ENCODE measurements at regions not wholly inside any gene's neighbourhood (a gene's known extent, or its start where the extent isn't known, plus 50 kb on each side); places are given as distances from the start of the nearest gene placed in this dataset.
A peak's percentile ranks its signal among the peaks of the same experiment; 100 is the strongest.

DNA sequence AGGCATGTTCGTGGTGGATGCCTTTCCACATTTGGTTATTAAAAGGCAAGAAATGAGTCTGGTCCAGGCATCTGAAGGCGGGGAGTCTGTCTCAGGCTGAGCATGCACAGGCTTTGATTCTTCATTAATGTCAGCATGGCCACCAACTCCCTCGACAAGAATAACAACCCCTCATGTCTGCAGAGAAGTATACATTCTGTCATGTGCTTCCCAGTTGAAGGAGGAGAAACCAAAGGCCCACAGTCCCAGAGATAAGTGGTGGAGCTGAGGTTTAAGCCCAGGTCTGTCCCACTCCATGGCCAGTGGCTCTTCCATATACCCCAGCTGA lies 61.6 kb upstream of the LAPTM5 start:
- no peak for DNase-seq (ENCODE audit: low read depth)

DNA sequence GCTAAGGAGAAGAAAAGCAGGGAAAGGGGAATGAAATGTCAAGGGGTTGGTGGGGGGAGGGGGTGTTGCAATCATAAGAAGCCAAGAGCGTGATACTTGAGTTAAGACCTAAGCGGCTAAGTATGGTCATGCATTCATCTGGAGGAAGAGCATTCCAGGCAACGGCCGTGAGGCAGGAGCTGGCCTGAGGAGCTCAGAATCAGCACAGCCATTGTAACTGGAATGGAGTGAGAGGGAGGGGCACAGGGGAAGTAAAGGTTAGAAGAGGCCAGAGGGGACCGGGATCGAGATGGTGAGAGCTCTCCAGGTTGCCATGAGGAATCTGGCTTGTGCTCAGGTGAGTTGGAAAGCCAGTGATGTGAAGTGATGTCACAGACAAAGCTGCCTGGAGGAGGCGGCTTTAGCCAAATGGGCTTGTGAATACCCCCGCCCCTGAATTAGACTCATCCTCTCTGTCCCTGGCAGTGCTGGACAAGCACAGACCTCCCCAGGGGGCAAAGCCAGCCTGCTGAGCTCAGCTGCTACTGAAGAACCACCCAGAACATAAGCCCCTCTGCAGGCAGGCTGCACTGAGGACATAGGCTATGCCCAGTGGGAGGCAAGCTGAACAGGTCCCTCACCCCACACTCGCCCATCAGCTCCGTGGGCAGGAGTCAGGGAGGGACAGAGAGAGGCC lies 61.1 kb upstream of the LAPTM5 start:
- no peak for DNase-seq (ENCODE audit: low read depth)

DNA sequence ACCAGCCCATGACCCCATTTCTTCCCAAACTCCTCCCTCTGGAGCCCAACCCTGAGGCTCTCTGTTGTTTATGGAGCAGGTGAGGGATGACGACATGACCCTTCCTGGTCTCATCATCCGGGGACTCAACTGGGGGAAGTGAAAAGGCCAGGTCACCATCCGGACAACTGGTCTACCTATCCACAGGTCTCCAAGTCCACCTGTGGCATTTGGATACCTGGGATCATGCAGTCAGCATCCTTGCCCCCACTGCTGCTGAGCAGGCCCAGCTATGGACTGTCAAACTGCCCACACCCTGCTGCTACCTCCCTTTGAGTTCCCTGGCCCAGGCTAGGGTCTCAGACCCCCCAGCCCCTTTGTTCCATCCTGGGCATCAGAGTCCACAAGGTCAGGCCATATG lies 60.0 kb upstream of the LAPTM5 start:
- no peak for DNase-seq (ENCODE audit: low read depth)

DNA sequence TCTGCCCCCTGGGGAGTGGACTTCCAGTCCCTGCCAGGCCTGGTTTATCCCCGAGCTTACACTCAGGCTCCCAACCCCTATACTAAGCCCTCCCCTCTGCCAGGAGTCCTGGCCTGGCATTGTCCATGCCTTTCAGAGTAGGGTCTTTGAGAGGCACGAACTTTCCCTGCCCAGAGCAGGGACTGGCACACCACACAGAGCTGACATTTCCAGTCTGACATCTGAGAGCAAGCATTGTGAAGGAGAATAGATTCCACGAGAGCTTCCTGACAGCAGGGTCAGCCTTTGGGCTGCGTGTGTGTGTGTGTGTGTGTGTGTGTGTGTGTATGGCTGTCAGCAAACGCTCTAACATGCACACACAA lies 59.5 kb upstream of the LAPTM5 start:
- DNase-seq (ENCODE audit: low read depth): no peak

DNA sequence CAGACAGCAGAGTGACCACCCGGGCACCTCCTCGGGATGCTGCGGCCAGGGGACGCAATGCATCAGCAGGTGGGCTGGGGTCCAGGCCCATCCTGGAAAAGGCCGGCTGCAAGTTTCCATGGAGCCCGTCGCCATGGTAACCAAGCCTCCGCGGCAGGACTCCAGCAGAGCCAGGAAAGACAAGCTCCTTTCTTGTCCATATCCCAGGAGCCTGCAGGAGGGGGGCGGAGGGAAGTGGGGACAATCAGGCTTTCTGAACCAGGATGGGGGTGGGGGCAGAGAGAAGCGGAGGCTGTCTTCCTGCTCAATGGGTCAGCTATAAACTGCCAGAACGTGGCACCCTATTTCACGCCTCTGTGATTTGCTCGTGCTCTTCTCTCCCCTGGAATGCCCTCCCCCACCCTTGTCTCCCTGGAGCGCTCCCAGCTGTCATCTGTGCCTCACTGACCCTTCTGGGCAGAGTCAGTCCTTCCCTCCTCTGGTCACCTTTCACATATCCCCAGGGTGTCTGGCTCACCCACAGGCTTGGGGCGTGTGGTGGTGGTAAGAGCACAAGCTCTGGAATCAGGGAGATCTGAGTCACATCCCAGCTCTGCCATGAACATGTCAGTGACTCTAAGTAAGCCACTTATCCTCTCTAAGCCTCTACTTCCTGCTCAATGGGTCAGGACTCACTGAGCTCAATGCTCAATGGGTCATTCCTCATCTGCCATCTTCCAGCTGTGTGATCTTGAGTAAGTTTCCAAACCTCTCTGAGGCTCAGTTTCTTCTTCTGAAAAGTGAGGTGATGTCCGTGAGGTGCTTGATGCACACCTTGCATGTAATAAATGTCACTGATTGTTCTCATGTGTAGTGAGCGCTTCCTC lies 58.9 kb upstream of the LAPTM5 start:
- peak; percentile 94 for DNase-seq (ENCODE audit: low read depth)

DNA sequence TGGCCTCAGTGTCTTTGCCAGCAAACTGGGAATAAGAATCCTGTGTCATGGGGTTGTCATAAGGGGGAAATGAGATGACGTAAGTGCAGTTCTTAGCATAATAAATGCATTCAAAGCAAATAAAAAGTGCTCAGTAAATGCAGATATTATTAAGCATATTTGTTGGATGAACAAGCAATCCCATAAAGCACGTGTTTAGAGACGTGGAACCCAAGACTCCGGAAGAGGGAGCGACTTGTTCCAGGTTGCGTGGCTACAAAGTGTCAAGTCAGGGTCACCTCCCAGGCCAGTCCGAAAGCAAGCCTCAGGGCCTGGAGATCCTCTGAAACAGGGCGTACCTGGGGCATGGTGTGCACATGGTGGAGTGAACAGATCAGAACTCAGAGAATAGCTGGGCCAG lies 58.0 kb upstream of the LAPTM5 start:
- DNase-seq (ENCODE audit: low read depth): no peak

DNA sequence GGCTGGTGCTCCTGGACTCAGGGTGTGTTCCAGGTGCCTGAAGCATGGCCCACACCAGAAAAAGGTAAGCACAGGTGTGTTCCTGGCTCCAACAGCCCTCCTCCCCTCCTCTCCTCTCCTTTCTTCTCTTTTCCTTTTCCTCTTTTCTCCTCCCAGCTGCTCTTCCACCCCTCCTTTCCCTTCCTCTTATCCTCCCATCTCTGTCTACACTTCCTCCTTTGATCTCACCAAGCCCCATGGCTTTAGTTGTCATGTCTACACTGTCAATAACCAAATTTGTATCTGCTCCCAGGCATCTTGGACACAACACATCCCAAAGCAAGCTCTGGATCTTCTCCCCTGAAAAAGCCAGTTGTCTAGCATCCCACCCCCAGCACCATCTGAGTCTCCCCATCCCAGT lies 56.7 kb upstream of the LAPTM5 start:
- no peak for DNase-seq (ENCODE audit: low read depth)

DNA sequence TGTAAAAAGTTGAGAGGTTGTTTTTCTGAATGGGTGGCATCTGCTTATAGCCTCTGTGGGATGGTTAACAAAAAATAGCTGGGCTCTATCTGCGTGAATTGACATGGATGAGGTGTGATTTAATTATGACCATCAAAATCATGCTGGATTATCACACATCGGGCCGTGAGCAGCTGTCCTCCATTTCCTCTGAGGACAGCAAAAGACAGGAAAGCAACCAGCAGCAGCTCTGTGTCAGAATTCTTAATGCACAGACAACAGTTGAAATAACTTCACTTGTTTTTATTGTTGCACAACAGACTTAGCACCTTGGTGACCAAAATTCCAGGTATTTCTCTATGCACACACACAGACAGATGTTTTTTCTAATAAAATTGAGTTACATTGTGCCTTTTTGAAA lies 54.5 kb upstream of the LAPTM5 start:
- no peak for DNase-seq (ENCODE audit: low read depth)

DNA sequence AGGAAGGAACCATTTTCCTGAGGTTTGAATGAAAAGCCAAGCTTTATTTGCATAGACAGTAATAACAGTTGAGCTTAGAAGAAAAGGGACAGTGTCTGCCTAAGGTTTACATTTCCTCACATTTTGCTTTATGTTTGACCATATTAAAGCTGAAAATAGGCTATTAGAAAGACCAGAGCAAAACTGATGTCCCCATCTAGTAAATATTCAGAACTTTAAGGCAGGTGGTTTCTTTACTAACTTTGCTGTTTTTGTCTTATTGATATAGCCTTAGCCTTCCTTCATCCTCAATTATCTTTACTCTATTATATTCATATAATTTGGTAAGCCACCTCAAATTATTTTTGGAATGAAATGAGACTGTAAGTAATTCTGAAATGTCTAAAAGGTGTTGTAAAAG lies 53.6 kb upstream of the LAPTM5 start:
- DNase-seq (ENCODE audit: low read depth): no peak

DNA sequence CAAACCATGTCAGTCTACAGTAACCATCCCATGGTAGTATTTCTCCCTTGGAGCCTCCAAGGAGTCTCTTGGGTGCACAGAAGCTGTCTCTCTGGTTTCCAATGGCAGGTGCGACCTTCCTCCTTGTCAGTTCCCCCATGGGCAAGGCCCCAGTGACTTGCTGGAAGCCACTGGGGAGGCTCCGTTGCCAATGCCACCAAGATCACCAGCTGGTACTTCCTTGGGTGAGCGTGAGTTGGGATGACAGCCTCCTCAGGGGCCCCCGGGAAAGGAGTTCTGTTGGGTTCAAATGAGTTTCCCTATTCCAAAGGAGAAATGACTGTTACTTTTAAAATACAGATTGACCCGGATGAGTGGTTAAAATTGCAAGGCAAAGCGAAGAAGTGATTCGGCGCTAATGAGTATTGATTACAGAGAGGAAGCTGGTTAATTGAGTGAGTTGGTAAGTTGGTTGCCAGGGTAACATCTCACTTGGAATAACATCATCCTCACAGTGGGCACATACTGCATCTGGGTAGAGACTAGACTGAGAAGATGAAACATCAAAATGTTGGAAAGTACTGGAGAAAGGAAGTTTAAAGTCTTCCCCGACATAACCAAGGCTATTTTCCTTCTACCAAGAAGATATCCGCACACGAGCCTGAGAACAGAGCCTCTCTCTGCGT lies 53.0 kb upstream of the LAPTM5 start:
- DNase-seq (ENCODE audit: low read depth): no peak

DNA sequence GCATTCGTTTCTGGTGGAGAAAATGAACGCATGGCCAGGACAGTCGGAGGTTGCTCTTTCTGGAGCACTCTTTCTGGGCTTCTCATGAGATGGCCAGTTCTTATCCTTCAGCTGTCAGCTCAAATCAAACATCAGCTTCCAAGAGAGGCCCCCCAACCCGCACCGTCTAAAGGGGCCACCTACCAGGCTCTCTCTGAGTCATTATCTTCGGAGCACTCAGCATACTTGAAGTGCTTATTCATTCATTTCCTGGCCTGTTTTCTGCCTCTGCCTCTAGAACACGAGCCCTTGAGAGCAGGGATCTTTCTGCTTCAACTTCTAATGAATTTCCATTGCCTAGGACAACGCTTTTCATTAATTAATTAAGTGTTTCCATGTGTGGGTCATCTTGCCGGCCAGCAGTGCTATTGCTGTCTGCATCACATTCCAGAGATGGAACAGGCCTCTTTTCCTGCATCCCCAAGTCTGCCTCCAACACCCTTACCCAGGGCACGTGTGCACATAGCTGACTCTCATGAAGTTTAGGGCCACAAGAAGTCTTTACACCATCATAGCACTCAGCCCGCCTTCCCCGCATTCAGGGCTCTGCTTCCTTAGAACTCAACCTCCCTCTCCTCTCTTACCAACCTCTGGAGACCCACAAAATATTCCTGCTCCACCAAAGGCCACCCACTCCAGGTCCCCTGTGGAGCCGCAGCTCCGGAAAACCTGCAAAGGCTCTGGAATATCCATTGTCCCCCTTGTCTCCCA lies 52.1 kb upstream of the LAPTM5 start:
- DNase-seq (ENCODE audit: low read depth): peak; percentile 89

DNA sequence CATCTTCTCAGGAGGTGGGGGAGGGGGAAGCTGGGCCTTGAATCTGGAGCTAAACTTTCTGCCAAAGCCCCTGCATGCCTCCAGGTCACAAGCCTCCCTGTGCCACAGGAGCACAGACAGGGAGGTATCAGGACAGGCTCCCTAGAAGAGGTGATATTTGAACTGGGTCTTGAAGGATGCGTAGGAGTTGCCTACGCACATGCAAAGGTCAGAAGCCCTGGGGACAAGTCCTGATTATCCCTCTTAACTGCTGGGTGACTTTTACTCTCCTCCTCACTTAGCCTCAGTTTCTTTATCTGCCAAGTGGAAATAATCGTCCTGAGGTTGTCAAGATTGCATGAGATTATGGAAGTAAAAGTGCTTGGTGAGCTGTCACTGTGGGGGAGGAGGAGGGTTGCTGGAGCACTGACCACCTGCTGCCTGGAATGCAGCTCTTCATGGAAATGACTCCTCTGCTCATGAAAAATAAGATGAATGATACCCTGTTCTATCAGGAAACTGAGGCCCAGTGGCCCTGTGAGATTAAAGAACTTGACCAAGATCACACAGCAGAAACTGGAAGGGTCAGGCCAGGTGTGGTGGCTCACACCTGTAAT lies 50.6 kb upstream of the LAPTM5 start:
- DNase-seq (ENCODE audit: low read depth): no peak

DNA sequence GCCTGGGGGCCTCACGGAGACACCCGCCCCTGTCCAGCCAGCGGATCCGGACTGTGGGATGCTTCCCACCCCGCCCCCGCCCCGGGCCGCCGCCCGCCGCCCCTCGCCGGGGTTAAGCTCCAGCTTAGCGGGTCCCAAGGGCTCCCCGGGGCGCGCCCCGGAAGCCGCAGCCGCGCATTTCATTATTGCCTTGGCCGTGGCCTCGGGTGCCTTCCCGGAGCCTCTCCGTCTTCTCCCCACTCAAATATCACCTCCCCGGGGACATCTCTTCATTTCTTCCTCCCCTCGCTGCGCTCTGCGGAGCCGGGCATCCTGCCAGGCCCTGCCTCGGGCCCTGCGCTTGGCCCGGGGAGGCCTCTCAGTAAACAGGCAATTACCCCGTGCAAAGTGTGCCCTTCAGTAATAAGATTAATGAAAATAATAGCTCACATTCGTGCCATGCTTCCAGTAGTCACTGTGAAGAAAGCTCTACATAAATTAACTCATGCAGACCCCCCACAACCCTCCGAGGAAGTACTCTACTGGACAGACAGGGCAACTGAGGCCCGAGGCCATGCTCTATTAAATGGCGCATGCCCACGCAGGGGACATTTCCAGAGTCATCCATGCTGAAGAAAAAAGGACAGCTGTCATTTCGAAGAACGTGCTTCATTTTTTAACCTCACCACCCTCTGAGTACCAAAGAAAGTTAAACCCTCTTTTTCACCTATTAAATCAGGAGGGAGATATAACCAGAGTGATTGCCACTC lies 49.9 kb upstream of the LAPTM5 start:
- no peak for DNase-seq (ENCODE audit: low read depth)

Measured in HT1080 (cell line).